GM23248 (cell line): ENCODE measurements at regions not wholly inside any gene's neighbourhood (a gene's known extent, or its start where the extent isn't known, plus 50 kb on each side); places are given as distances from the start of the nearest gene placed in this dataset.

Experiments used
- DNase-seq: peaks from one replicate; pipeline ENCODE4 v3.0.0-alpha.2; 2015
- H2AFZ ChIP-seq: fragments of 200-600 bp; sonication (generic); 2 replicates; pipeline ENCODE4 v1.6.1; 2016; ENCODE audit warnings: antibody characterized with exemption
- H3F3A ChIP-seq: fragments of 200-600 bp; sonication (generic); 2 replicates; pipeline ENCODE4 v1.6.1; 2016; ENCODE audit warnings: mild to moderate bottlenecking, antibody characterized with exemption, mixed run types; ENCODE audit not compliant: insufficient read depth
- H3K27ac ChIP-seq: fragments of 200-600 bp; sonication (generic); 2 replicates; pipeline ENCODE4 v1.5.1; 2016; ENCODE audit warnings: mild to moderate bottlenecking
- H3K27me3 ChIP-seq: fragments of 200-600 bp; sonication (generic); replicated peaks from 2 replicates; pipeline ENCODE4 v1.6.1; 2016; ENCODE audit warnings: mild to moderate bottlenecking; ENCODE audit not compliant: insufficient read depth
- H3K36me3 ChIP-seq: fragments of 200-600 bp; sonication (generic); 2 replicates; pipeline ENCODE4 v1.6.1; 2016; ENCODE audit warnings: low read depth, mild to moderate bottlenecking
- H3K4me1 ChIP-seq: fragments of 200-600 bp; sonication (generic); 2 replicates; pipeline ENCODE4 v1.6.1; 2016; ENCODE audit warnings: mild to moderate bottlenecking; ENCODE audit not compliant: insufficient read depth
- H3K4me2 ChIP-seq: fragments of 200-600 bp; sonication (generic); one replicate; pipeline ENCODE4 v1.6.1; 2016; ENCODE audit warnings: mild to moderate bottlenecking; ENCODE audit not compliant: unreplicated experiment
- H3K4me3 ChIP-seq: fragments of 200-600 bp; sonication (generic); 2 replicates; pipeline ENCODE4 v1.5.1; 2016; ENCODE audit warnings: mild to moderate bottlenecking
- H3K79me2 ChIP-seq: fragments of 200-600 bp; sonication (generic); 2 replicates; pipeline ENCODE4 v1.6.1; 2016; ENCODE audit warnings: mild to moderate bottlenecking; ENCODE audit not compliant: insufficient read depth
- H3K9ac ChIP-seq: fragments of 200-600 bp; sonication (generic); 2 replicates; pipeline ENCODE4 v1.6.1; 2016; ENCODE audit warnings: mild to moderate bottlenecking
- H3K9me2 ChIP-seq: fragments of 200-600 bp; sonication (generic); 2 replicates; pipeline ENCODE4 v1.6.1; 2016; ENCODE audit warnings: mixed run types, mild to moderate bottlenecking, moderate library complexity; ENCODE audit not compliant: insufficient read depth
- H3K9me3 ChIP-seq: fragments of 200-600 bp; sonication (generic); one replicate; pipeline ENCODE4 v1.6.1; 2017; ENCODE audit warnings: low read depth
- H4K20me1 ChIP-seq: fragments of 200-600 bp; sonication (generic); 2 replicates; pipeline ENCODE4 v1.6.0; 2016; ENCODE audit not compliant: insufficient read depth
- EZH2 ChIP-seq: fragments of 200-600 bp; sonication (generic); IDR thresholded peaks from 2 replicates; pipeline ENCODE4 v1.6.1; 2018; ENCODE audit warnings: antibody characterized with exemption, mild to moderate bottlenecking; ENCODE audit not compliant: insufficient read depth, poor library complexity, severe bottlenecking
- EZH2phosphoT487 ChIP-seq: fragments of 200-600 bp; sonication (generic); IDR thresholded peaks from 2 replicates; pipeline ENCODE4 v1.6.1; 2018; ENCODE audit warnings: antibody characterized with exemption, moderate library complexity, mild to moderate bottlenecking, low read depth; ENCODE audit not compliant: insufficient read depth
- WGBS, 2 experiments: methylation state at CpG; one replicate each; pipeline ENCODE4 v1.1.6; 2015 to 2017; ENCODE audit warnings: low lambda C conversion rate in 2 of 2, low coverage in 1 of 2; ENCODE audit errors: missing lambda C conversion rate in 2 of 2; 5-methylcytosine and 5-hydroxymethylcytosine counted together
- in situ Hi-C: fragments of 300-500 bp; cut with MboI; formaldehyde crosslinking; loops from 2 replicates; pipeline ENCODE4 v1.15.0; 2020

DNA sequence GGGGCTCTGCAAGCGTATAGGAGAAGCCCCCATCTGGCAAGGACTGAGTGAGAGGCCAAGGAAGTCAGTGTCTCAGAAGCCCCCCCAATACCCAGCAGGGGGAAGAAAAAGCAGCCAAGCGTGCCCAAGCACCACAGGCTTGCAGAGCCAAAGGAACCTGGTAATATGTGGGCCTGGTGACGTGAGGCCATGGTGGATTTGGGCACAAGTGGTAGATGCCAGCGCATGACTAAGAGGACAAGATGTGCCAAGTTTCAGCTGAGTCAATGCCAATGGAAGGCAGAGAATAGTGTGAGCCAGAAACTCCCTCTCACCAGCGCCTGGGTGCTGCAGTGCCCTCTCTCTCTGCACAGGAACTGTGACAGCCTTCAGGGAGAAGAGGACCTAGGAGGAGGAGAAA, 110.0 kb downstream of the QRSL1 start:
- DNase-seq, result peak; percentile 29
- Histone ChIP-seq H3K27ac (no peak overlapping the region), H4K20me1 (no peaks in the 10 kb centered on the region), H3K79me2 (no peaks in the 10 kb centered on the region), H2AFZ (no peak overlapping the region), H3F3A (no peaks in the 10 kb centered on the region), H3K9me3 (no peaks in the 10 kb centered on the region), H3K9ac (no peak overlapping the region), H3K4me2 (no peak overlapping the region), H3K4me3 (no peak overlapping the region), H3K27me3 (no peaks in the 10 kb centered on the region; the same call in 1 of the 2 replicates), H3K36me3 (no peaks in the 10 kb centered on the region), H3K4me1 (no peaks in the 10 kb centered on the region), H3K9me2 (no peaks in the 10 kb centered on the region)
- in situ Hi-C loops, result no loop called here
- TF ChIP-seq EZH2 (no peak), EZH2phosphoT487 (no peak)
- WGBS, 2 experiments, result 52 to 57% methylated on average over 5 of the region's 5 CpGs

GRCh38 chr6:106736502-106736901, 107.1 kb downstream of the QRSL1 start:
- Histone ChIP-seq H2AFZ (no peak overlapping the region), H3K9me2 (no peaks in the 10 kb centered on the region), H3K9ac (no peak overlapping the region), H3K27me3 (0 out of 2 replicates have a peak, but pooled peaks cover 8% of the 10 kb centered on the region), H3K9me3 (no peaks in the 10 kb centered on the region), H3K27ac (no peak overlapping the region), H4K20me1 (no peaks in the 10 kb centered on the region), H3K79me2 (no peaks in the 10 kb centered on the region), H3K36me3 (no peaks in the 10 kb centered on the region), H3F3A (no peaks in the 10 kb centered on the region), H3K4me1 (no peaks in the 10 kb centered on the region), H3K4me2 (no peak overlapping the region), H3K4me3 (no peak overlapping the region)
- in situ Hi-C loops, result no loop called here
- no peak for DNase-seq
- no peak for TF ChIP-seq EZH2phosphoT487
- no peak for TF ChIP-seq EZH2
- WGBS, 2 experiments, result 11 to 21% methylated on average over 2 of the region's 2 CpGs

- H3K27me3 ChIP-seq, result 0 out of 2 replicates have a peak, but pooled peaks cover 8% of the 10 kb centered on the region
- no peak overlapping the region for H3K27ac ChIP-seq
- H3K9me2 ChIP-seq, result no peaks in the 10 kb centered on the region
- no peaks in the 10 kb centered on the region for H3F3A ChIP-seq
- no peaks in the 10 kb centered on the region for H3K36me3 ChIP-seq
- no peaks in the 10 kb centered on the region for H3K79me2 ChIP-seq
- no peaks in the 10 kb centered on the region for H4K20me1 ChIP-seq
- no peak overlapping the region for H3K4me2 ChIP-seq
- TF ChIP-seq EZH2phosphoT487 (no peak), EZH2 (no peak)
- no peaks in the 10 kb centered on the region for H3K9me3 ChIP-seq
- H3K4me1 ChIP-seq, result no peaks in the 10 kb centered on the region
- no peak overlapping the region for H2AFZ ChIP-seq
- no peak for DNase-seq
- H3K9ac ChIP-seq, result no peak overlapping the region
- in situ Hi-C loops, result no loop called here
- no peak overlapping the region for H3K4me3 ChIP-seq
These were observed 106.5 kb downstream of the QRSL1 start for GRCh38 chr6:106735828-106736227.

DNA sequence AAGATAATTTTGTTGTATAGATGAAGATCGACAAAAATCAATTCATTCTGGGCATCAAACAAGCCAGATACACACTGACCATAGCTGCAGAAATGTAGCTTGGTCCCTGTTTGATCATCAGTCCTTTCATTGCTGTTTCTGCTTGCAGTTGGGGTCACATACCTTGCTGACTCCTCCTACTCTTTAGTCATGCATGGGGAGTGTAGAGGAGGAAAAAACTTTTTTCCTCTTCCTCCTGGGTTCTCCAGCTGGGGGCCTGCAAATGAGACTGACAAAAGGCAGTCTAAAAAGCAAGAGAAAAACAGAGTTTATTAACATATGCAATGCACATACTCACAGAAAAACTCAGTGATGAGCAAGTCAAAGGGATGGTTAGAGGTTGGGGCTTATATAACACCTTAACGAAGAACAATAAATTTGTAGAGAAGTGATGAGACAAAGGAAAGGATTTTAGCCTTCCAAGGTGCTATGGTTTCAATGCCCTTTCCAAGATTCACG, 105.8 kb downstream of the QRSL1 start:
- H4K20me1 ChIP-seq, result no peaks in the 10 kb centered on the region
- DNase-seq, result no peak
- peaks cover 9% of the 10 kb centered on the region; the same call in 1 of the 2 replicates for H3K27me3 ChIP-seq
- no peak overlapping the region for H3K4me3 ChIP-seq
- H3K79me2 ChIP-seq, result no peaks in the 10 kb centered on the region
- no peak overlapping the region for H3K4me2 ChIP-seq
- no peak overlapping the region for H3K9ac ChIP-seq
- no peaks in the 10 kb centered on the region for H3K36me3 ChIP-seq
- no peak for TF ChIP-seq EZH2phosphoT487
- TF ChIP-seq EZH2, result no peak
- H3K27ac ChIP-seq, result no peak overlapping the region
- H2AFZ ChIP-seq, result no peak overlapping the region
- no peaks in the 10 kb centered on the region for H3K9me2 ChIP-seq
- WGBS, 2 experiments, result 33% methylated on average over 3 of the region's 3 CpGs
- no peaks in the 10 kb centered on the region for H3K9me3 ChIP-seq
- in situ Hi-C loops, result no loop called here
- no peaks in the 10 kb centered on the region for H3K4me1 ChIP-seq
- H3F3A ChIP-seq, result no peaks in the 10 kb centered on the region

DNA sequence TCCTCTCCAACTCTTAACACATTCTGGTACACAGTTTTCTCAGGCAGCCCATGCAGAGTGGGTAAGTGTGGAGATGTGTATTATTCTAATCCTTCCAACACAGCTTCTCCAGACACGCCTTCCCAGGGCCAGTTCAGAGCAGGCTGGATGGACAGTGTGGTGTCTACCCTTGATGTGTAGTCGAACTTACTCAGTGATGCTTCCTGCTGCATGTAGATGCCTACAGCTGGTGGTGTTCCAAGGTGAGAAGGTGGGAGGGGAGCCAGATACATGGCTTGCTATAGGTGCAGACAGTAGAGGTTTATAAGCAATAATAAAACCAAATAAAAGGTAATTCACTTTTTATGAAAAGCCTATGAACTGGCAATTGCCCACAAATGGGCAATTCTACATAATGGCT, 104.0 kb downstream of the QRSL1 start:
- H3K27ac ChIP-seq, result no peak overlapping the region
- in situ Hi-C loops, result no loop called here
- H3K36me3 ChIP-seq, result no peaks in the 10 kb centered on the region
- 29 to 31% methylated on average over 2 of the region's 2 CpGs for WGBS, 2 experiments
- no peak overlapping the region for H3K4me2 ChIP-seq
- no peak overlapping the region for H2AFZ ChIP-seq
- no peaks in the 10 kb centered on the region for H3K9me3 ChIP-seq
- no peaks in the 10 kb centered on the region for H4K20me1 ChIP-seq
- peaks cover 3% of the 10 kb centered on the region; the same call in 1 of the 2 replicates for H3K9me2 ChIP-seq
- no peaks in the 10 kb centered on the region for H3K79me2 ChIP-seq
- peaks cover 15% of the 10 kb centered on the region; the same call in 1 of the 2 replicates for H3K27me3 ChIP-seq
- no peaks in the 10 kb centered on the region for H3F3A ChIP-seq
- no peak for DNase-seq
- H3K4me3 ChIP-seq, result no peak overlapping the region
- no peak overlapping the region for H3K9ac ChIP-seq
- TF ChIP-seq EZH2 (no peak), EZH2phosphoT487 (no peak)
- no peaks in the 10 kb centered on the region for H3K4me1 ChIP-seq
